HG02623 (cell line): ENCODE measurements at regions not wholly inside any gene's neighbourhood (a gene's known extent, or its start where the extent isn't known, plus 50 kb on each side); places are given as distances from the start of the nearest gene placed in this dataset.

Experiments used
- ATAC-seq: cut with Tn5 transposase; IDR thresholded peaks from one replicate; pipeline ENCODE4 v1.9.1; 2021; ENCODE audit warnings: moderate library complexity; ENCODE audit not compliant: unreplicated experiment

DNA sequence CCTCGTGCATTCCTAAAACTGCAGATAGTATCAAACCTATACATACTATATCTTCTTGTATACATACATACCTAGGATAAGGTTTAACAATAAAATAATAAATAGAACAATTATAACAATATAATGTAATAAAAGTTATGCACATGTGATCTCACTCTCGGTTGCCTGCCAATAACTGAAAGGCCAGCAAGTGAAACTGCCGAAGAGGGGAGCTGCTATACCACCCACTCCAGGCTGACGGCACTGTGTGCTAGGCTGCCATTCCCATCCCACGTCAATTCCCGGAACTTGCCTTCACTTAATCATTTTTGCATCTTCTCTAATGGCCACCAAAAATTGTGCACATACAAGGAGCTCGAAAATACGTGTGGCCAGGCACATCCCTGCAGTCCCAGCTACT, 451.1 kb upstream of the FAT1 start:
- no peak for ATAC-seq

DNA sequence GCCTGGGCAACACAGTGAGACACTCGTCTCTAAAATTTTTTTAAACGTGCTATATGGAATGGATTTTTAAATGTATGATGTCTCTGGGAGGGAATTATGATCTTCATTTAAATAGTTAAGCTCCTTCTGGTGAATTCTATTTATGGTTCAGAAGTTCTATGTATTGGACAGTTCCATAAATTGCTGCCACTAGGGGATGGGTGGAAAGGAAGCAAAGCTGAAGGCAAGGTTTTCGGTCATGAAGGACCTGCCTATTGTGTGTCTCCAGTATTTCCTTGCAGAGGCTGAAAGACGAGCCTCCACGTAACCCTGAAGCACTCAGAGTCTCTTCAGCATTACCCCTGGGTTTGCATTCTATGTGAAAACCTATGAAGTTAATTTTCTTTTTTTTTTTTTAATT, 451.5 kb upstream of the FAT1 start:
- ATAC-seq = no peak

DNA sequence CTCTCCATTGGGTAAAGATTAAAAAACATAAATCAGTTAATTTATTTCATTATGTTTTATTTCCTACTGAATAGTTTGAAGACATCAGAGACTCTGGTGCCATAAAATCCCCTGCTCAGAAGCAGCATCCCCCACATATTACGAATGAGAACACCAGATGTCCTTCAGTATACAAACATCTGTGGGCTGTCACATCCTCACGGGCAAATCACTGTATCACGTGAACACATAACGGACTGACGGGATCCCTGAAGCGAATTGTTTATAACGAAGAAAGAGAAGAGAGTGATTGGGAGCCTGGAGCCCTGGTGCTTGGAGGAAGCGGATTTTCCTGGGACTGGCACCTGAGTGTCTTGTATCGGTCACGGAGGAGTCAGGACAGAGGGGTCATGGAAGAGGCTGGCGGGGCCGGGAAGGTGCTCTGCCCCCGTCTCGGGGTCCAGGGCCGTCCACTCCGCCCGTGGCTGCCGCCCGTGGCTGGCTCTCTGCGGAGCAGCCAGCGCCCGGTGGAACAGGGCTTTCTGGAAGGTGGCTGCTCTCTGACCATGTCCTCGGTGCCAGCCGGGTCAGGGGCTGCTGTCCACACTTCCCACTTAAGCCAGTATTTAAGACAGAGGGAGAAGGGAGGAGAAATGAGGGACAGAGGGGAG, 452.7 kb upstream of the FAT1 start:
- no peak for ATAC-seq

DNA sequence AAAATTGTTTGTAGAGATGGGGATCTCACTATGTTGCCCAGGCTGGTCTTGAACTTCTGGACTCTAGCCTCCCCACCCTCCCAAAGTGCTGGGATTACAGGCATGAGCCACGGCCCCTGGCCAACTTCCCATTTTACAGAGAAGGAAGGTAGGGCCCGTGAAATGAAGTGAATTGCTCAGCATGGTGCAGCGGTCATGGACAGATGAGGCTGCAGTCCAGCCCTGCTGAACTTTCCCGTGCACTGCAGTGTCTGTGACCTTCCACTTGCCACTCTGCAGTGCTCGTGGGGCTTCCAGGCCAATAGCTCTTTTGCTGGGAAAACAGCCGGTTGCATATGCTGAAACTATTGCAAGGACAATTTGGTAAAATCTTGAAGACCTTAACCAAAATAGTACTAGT, 454.4 kb upstream of the FAT1 start:
- no peak for ATAC-seq

DNA sequence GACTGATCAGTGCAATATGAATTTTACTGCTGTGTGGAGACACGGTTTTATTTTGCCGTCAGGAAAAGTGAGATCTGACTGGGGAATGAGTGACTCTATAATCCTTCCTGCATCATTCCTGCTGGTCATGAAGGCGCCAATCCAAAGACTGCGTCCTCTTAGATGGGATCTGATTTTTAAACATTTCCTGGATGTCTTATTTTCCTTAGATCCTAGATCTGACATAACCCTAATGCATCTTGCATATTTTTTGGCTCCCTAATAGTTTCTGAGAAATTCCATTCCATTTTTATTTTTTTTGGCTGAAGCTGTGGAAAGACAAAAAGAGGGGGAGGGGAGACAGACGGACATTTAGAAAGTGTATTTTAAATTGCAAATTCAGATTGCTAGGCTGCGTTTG, 454.9 kb upstream of the FAT1 start:
- no peak for ATAC-seq

DNA sequence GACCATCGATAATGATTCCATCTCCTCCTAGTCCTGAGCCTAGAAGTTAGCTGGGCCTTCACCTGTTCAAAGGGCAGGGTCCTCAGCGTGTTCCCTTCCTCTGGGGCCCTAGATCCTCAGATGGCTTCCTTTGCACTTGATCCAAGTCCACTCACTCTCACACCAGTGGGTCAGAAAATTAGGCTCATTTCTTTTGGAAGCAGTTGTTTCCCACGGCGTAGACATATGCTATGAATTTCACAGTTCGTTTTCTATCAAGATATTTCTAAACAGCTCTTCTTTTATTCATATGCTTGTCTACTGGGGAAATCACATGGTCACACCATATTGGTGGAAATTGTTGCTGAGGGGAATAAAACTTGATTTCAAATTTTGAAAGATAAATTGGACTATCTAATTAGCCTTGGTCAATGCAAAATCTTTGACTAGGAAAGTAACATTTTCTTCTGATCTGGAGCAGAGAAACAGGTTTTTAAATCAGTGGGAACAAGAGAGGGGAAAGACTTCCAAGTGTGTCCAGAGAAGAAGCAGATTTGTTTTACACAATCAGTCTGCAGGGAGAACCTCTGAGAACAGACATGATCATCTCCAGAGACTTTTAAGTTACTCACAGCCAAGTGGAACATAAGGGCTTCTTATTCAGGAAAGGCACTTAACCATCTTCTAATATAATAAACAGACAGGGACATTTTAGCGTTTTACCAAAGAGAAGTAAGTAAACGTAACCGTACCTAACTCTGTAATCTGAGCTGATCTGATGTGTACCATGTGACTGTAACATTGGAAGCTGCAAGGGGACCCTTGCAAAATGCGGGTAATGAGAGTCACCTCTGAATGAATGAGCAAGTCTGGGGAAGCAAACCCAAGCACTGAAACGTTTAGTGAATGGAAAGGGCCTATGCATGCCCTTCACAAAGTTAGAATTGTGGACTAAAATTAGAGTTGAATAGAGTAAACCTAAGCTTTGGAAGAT, 455.7 kb upstream of the FAT1 start:
- no peak for ATAC-seq

DNA sequence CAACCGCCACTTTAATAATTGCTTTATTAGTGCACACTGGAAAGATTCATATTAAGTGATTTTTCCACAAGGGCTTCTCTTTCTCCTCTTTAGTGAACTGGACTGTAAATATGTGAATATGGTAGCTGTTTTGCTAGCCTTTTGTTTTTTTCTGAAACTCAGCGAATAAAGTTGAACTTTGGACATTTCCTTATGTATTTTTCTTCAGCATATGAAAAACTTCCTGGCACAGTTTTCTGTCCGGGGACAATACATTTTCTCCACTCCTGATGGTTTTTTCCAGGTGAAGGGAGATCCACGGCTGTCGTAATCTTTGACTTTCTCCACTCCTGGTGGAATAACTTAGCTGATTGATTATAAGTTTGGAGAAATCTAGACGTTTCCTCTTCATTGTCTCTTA, 457.4 kb upstream of the FAT1 start:
- no peak for ATAC-seq

DNA sequence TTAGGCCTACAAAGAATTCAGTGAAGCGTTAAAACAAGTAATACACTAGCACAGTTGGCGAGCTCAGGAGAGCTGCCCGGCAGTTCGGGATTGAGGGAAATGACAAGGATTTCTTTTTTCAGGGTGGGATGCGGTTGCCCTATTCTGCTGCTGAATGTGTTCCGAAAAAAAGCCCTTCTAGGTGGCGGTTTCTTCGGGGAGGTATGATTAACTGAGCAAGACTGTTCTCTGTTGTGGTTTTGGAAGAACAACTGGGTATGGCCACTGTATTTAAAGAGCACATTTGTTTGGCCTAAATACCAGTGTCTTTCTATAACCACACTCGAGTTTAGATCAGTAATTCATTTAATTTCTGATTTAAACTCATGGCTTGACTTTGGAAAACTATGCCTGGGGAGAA, 459.7 kb upstream of the FAT1 start:
- no peak for ATAC-seq

DNA sequence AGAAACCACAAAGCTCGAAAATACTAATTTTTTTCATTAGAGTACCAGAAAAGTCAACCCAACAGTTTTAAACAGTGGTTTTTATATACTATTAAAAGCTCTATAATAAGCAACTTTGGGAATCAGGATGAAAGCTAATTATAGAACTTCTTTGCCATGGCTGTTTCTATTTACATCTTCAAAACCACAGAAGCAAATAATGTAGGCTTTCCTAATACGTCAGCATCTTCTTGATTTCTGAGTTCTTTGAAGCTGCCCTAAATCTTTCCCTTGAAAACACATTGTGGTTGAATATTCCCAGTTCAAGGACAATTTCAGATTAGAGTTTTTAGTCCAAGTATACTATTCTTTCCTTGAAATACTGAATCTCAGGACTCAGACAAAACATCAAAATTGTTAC, 460.2 kb upstream of the FAT1 start:
- no peak for ATAC-seq

DNA sequence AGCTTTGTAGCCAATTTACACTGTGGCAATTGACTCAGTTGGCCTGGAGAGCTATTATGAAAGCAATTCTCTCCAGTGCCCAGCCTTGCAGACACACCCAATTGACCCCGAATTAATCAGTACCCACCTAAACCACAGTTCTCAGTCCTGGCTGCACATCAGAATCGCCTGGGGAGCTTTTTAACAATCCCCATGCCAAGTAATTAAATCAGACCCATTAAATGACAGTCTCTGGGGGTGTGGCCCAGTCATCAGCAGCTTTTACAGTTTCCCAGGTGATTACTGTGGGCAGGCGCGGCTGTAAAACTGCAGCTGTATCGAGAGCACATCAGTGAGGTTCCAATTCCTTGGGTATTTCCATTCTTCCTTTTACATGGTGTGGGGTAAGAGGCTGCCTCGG, 460.9 kb upstream of the FAT1 start:
- ATAC-seq = no peak

DNA sequence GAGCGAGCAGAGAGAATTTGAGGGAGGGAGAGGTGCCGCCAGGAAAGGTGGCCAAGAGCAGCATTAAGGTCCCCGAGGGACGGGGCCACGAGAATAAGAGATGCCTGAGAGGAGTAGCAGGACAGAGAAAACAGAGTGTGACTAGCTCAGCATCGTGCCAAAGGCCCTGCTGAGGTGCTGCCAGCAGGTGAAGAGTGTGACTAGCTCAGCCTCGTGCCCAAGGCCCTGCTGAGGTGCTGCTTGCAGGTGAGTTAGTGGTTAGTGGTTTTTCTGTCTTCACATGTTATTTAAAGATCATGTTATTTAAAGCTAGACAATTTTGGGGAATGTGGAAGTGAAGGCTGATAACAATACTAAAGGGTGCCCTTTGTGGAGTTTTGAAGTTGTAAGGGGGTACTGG, 464.5 kb upstream of the FAT1 start:
- no peak for ATAC-seq

DNA sequence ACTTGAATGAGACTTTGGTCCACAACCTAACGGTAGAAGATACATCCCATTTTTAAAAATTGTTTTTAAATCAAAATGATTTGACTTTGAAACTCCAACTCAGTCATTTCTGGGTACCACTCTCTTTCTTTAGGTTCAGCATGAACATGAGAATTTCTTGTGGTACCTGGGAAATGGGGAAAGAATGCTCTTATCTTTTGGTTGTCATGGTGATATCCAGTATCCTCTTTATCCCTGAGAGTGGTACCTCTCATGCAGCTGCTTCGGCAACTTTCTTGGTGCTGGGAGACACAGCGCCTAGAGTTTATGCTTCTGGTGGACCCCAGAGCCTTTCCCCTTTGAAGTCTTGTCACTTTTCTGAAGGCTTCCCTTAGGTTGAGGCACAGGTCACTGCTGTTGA, 465.1 kb upstream of the FAT1 start:
- ATAC-seq = no peak

DNA sequence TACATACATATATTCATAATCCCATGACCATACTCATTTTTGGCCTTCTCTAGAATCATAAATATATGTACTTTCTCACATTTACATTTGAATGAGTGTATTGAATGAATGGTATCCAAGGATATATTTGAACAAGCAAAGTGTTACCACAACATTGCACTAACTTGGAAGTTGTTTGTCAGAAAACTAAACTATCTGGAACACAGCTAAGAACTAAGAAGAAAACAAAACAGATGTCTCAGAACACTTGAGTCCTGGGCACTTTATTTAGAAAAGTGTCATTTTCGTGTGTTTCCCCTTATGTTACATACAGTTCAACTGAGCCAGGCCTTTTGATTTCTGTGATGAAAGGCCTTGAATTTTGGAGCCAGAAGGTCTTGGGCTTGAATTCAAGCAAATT, 466.7 kb upstream of the FAT1 start:
- ATAC-seq = no peak

DNA sequence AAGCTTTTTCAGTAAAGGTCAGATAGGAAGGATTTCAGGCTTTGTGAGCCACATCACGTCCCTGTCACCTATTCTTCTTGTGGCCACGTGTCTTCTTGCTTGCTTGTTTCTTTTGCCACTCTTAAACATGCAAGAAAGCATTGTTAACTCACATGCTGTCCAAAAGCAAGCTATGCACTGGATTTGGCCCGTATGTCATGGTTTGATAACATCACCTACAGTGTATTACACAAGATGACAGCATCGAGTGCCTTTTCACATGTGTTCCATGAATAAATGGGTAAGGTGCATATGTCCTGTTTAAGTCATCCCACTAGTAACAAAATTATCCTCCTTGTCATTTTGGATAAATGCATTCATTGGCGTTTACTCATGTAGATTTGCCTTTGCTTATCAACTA, 468.0 kb upstream of the FAT1 start:
- ATAC-seq = no peak

DNA sequence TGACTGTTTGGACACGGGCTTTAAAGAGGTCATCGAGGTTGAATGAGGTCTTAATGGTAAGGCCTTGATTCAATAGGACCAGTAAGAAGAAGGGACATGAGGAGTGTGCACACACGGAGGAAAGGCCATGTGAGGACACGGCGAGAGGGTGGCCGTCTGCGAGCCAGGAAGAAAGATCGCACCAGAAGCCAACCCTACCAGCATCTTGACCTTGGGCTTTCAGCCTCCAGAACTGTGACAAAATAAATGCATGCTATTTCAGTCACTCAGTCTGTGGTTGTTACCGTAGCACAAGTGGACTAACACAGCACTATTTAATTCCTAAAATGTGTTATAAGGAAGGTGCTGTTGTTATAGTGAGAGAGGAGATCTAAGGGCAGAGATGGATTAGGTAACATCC, 468.6 kb upstream of the FAT1 start:
- ATAC-seq = no peak

DNA sequence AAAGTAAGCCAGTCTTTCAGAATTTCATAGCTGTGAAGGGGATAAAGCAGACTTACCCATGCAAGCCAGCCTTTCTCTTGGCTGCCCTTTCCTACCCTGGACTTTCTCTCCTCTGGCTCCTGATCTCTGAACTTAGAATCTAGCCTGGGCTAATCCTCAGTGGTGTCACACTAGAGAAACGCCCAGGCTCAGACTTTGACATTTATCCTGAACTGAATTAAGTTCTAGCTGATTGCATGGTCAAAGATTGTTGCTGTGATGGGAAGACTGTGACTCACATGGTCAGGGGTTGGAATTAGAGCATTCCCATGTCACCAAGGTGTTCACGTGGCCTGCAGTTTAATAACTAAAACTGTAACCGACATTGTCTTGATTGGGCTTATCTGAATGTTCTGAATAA, 469.5 kb upstream of the FAT1 start:
- ATAC-seq = no peak

DNA sequence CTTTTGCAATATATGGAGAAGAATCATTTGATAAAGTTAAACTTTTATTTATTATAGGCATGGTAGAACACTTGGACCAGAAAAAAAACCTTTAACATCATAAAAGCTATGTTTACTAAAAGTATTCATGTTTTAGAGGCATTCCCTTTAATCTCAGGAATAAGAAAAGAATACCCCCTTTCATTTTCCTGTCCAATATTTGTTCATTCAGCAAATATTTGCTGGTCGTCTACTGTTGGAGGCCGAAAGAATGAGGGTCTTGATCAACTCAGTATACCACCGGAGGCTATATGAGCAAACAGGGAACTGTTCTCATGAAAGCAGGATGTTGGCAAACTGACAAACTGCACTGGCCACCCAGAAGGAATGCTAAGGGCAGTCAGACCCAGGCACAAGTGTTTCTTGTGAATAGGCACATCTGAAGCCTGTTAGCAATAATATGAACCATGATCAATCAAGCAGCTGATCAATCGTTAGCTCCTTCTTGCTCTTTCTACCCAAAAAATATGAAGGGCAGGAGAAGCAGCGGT, 480.8 kb upstream of the FAT1 start:
- ATAC-seq = no peak

DNA sequence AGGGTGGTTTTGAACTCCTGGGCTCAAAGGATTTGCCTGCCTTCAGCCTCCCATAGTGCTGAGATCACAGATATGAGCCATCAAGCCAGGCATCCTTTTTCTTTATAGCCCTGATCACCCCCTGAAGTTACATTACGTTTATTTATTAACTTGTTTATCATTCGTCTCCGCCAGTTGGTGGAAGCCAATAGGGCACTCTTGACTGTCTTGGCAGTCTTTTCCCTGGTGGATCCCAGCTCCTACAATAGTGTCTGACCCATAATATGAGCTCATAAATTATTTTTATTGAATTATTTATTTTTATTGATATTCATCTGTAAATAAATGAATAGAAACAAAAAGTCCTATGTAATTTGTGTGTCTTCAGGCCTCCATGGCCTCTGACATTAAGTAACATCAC, 484.3 kb upstream of the FAT1 start:
- ATAC-seq = no peak

DNA sequence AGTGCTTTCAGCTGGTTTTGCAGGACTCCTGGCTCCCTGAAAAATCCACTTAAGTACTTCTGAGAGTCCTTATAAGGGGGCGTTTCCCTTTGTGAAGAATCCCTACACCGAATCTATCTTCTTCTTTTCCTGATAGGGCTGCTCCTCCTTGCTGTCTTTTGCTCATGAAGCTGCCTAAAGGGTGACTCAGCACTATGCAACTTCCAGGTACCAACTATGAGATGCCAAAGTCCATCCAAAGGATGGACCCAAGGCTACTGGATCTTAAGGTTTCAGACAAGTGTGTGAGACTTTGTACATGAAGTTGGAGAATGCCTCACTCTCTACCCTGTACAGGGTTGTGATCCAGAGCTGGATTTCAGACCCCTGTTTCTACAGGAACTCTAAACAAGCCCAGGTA, 485.0 kb upstream of the FAT1 start:
- no peak for ATAC-seq

DNA sequence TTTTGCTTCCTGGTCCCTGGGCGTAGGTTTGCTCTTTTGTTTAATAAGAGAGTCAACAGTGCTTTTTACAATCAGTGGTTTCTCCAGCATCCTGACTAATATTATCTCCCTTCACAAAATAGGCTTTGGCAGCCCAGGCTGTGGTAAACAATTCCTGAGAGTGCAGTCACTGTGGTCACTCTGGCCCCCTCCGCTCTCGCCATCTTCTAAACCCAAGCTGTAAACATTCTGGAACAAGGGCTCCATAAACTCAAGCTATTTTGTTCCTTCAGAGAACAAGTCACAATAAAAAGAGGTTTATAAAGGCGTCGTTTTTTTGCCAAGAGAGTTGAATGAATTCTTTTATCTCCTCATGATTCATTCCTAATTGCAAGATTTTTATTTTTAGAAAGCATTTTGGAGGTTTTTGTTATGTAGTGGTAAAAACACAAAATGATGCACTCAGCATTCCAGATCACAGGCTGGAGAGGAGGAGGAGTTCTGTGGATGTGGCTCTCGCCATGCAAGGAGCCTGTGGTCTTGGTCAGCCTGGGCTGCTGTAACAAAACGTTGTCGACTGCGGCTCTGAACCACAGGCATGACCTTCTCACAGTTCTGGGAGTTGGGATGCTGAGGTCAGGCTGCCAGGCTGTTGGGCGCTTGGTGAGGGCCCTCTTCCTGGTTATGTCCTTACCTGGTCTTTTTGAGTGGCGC, 486.4 kb upstream of the FAT1 start:
- ATAC-seq = no peak

DNA sequence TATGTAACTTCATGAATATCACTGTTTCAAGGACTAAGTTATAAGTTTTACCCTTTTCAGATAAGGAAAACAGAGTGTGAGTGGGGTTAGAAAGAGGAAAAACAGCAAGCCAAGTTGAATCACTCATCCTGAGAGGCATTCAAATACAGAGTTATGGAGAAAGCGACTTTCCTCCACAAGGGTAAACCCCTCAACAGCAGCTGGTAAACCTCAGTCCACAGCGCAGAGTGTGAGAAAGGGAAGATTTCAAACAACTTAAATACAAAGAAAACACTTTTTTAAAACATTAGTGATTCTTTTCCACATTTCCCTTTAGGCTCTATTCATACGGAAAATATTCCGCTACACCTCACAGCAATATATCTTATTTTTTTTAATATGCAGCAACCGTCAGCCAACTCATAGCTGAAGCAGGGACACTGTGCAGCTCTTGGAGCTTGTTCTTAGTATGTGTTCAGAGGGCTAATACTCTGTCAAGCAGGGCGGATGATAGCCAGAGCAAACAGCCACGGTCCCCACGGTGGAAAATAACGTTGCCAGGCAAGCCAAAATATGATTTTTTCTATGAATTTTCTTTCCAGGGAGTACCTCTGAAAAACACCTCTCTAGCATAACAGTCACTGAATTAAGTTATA, 488.9 kb upstream of the FAT1 start:
- ATAC-seq = no peak
